MM.1S (cell line): ENCODE measurements at regions not wholly inside any gene's neighbourhood (a gene's known extent, or its start where the extent isn't known, plus 50 kb on each side); places are given as distances from the start of the nearest gene placed in this dataset.

ENCODE experiments used
- DNase-seq: peaks from one replicate; pipeline ENCODE4 v3.0.0-alpha.2; 2015
- H2AFZ ChIP-seq: fragments of 300-600 bp; sonication (generic); 2 replicates; pipeline ENCODE4 v1.6.0; 2016; ENCODE audit warnings: antibody characterized with exemption, low read length
- H3F3A ChIP-seq: fragments of 300-600 bp; sonication (generic); 2 replicates; pipeline ENCODE4 v1.6.1; 2016; ENCODE audit warnings: mild to moderate bottlenecking, antibody characterized with exemption, low read length, moderate library complexity, mixed read lengths; ENCODE audit not compliant: insufficient read depth
- H3K27ac ChIP-seq: fragments of 300-600 bp; sonication (generic); 2 replicates; pipeline ENCODE4 v1.5.1; 2016; ENCODE audit warnings: mild to moderate bottlenecking, low read length
- H3K27me3 ChIP-seq: fragments of 300-600 bp; sonication (generic); replicated peaks from 2 replicates; pipeline ENCODE4 v1.6.0; 2016; ENCODE audit warnings: low read length; ENCODE audit not compliant: insufficient read depth
- H3K36me3 ChIP-seq: fragments of 300-600 bp; sonication (generic); replicated peaks from 2 replicates; pipeline ENCODE4 v1.6.1; 2016; ENCODE audit warnings: mild to moderate bottlenecking, low read length, mixed read lengths; ENCODE audit not compliant: insufficient read depth
- H3K4me1 ChIP-seq: fragments of 300-600 bp; sonication (generic); 2 replicates; pipeline ENCODE4 v1.6.1; 2016; ENCODE audit warnings: low read length, mixed read lengths
- H3K4me2 ChIP-seq: fragments of 300-600 bp; sonication (generic); 2 replicates; pipeline ENCODE4 v1.6.0; 2016; ENCODE audit warnings: low read depth, low read length
- H3K4me3 ChIP-seq: fragments of 300-600 bp; sonication (generic); 2 replicates; pipeline ENCODE4 v1.5.1; 2016; ENCODE audit warnings: low read length, mixed read lengths
- H3K79me2 ChIP-seq: fragments of 300-600 bp; sonication (generic); 2 replicates; pipeline ENCODE4 v1.6.1; 2016; ENCODE audit warnings: mixed run types, low read length, mixed read lengths
- H3K9ac ChIP-seq: fragments of 300-600 bp; sonication (generic); 2 replicates; pipeline ENCODE4 v1.6.1; 2016; ENCODE audit warnings: low read length, mixed read lengths
- H3K9me2 ChIP-seq: fragments of 300-600 bp; sonication (generic); replicated peaks from 2 replicates; pipeline ENCODE4 v1.6.1; 2016; ENCODE audit warnings: mild to moderate bottlenecking, low read length, mixed read lengths; ENCODE audit not compliant: insufficient read depth
- H3K9me3 ChIP-seq: fragments of 300-600 bp; sonication (generic); replicated peaks from 2 replicates; pipeline ENCODE4 v1.6.1; 2016; ENCODE audit warnings: mild to moderate bottlenecking, low read length, mixed read lengths; ENCODE audit not compliant: insufficient read depth
- H4K20me1 ChIP-seq: fragments of 300-600 bp; sonication (generic); 2 replicates; pipeline ENCODE4 v1.6.1; 2016; ENCODE audit warnings: mild to moderate bottlenecking, low read length, moderate library complexity, mixed read lengths; ENCODE audit not compliant: insufficient read depth
- CTCF ChIP-seq: fragments of 300-600 bp; sonication (generic); IDR thresholded peaks from 2 replicates; pipeline ENCODE4 v1.5.1; 2016; ENCODE audit warnings: antibody characterized with exemption, low read length, mixed read lengths
- EZH2 ChIP-seq: fragments of 300-600 bp; sonication (generic); optimal IDR thresholded peaks from 2 replicates; pipeline ENCODE3; 2017; ENCODE audit warnings: low read depth, mild to moderate bottlenecking, antibody characterized with exemption, low read length, mixed read lengths
- EZH2phosphoT487 ChIP-seq: fragments of 300-600 bp; sonication (generic); IDR thresholded peaks from 2 replicates; pipeline ENCODE4 v1.6.1; 2018; ENCODE audit warnings: antibody characterized with exemption, low read length

GRCh38 chr6:80548532-80548931 lies 442.1 kb downstream of the BCKDHB start:
- Histone ChIP-seq H3K9ac (no peak overlapping the region), H3K36me3 (no peaks in the 10 kb centered on the region), H4K20me1 (no peaks in the 10 kb centered on the region), H3K27ac (no peak overlapping the region), H2AFZ (no peak overlapping the region), H3K27me3 (no peaks in the 10 kb centered on the region), H3K9me3 (no peaks in the 10 kb centered on the region), H3F3A (no peaks in the 10 kb centered on the region), H3K4me1 (no peaks in the 10 kb centered on the region), H3K4me3 (no peak overlapping the region), H3K79me2 (no peaks in the 10 kb centered on the region), H3K9me2 (no peaks in the 10 kb centered on the region), H3K4me2 (no peak overlapping the region)
- no peak for DNase-seq
- TF ChIP-seq CTCF (no peak), EZH2phosphoT487 (no peak), EZH2 (no peak)

- no peak overlapping the region for H3K27ac ChIP-seq
- no peaks in the 10 kb centered on the region for H3K9me2 ChIP-seq
- no peak overlapping the region for H3K9ac ChIP-seq
- H3K4me3 ChIP-seq: no peak overlapping the region
- no peaks in the 10 kb centered on the region for H3K27me3 ChIP-seq
- TF ChIP-seq EZH2 (no peak), EZH2phosphoT487 (no peak), CTCF (no peak)
- no peak overlapping the region for H3K4me2 ChIP-seq
- H2AFZ ChIP-seq: no peak overlapping the region
- no peaks in the 10 kb centered on the region for H3K36me3 ChIP-seq
- no peaks in the 10 kb centered on the region for H3K79me2 ChIP-seq
- no peaks in the 10 kb centered on the region for H3K4me1 ChIP-seq
- no peaks in the 10 kb centered on the region for H3K9me3 ChIP-seq
- no peaks in the 10 kb centered on the region for H3F3A ChIP-seq
- H4K20me1 ChIP-seq: no peaks in the 10 kb centered on the region
- DNase-seq: no peak
These were observed 441.4 kb downstream of the BCKDHB start for GRCh38 chr6:80547827-80548226.

GRCh38 chr6:80544976-80545722 lies 438.7 kb downstream of the BCKDHB start:
- Histone ChIP-seq H3K9me3 (no peaks in the 10 kb centered on the region), H3K4me3 (no peak overlapping the region), H3K4me1 (no peaks in the 10 kb centered on the region), H3K9ac (no peak overlapping the region), H4K20me1 (no peaks in the 10 kb centered on the region), H3K79me2 (no peaks in the 10 kb centered on the region), H3K27ac (no peak overlapping the region), H2AFZ (no peak overlapping the region), H3K4me2 (no peak overlapping the region), H3K9me2 (no peaks in the 10 kb centered on the region), H3F3A (no peaks in the 10 kb centered on the region), H3K27me3 (no peaks in the 10 kb centered on the region), H3K36me3 (no peaks in the 10 kb centered on the region)
- no peak for DNase-seq
- no peak for TF ChIP-seq EZH2phosphoT487
- no peak for TF ChIP-seq CTCF
- no peak for TF ChIP-seq EZH2
